Liver (tissue), 8 donors: ENCODE measurements at regions not wholly inside any gene's neighbourhood (a gene's known extent, or its start where the extent isn't known, plus 50 kb on each side); places are given as distances from the start of the nearest gene placed in this dataset.

Source experiments
- DNase-seq: peaks from one replicate; pipeline ENCODE4 v3.0.0-alpha.2; 2017; ENCODE audit warnings: low spot score
- H3K27ac ChIP-seq, 2 donors: one replicate each; pipeline ENCODE4 v1.7.0; 2013; ENCODE audit warnings: inconsistent platforms in 2 of 2, low read length in 2 of 2, control low read depth in 1 of 2, low read depth in 1 of 2, mild to moderate bottlenecking in 1 of 2
- H3K27me3 ChIP-seq, 4 donors: one replicate each; pipeline versions ENCODE4 v1.6.1 to v1.7.0; 2013; ENCODE audit warnings: low read length in 3 of 4, inconsistent platforms in 1 of 4, mild to moderate bottlenecking in 1 of 4, moderate library complexity in 1 of 4; ENCODE audit not compliant: control insufficient read depth in 4 of 4, insufficient read depth in 4 of 4
- H3K36me3 ChIP-seq, 4 donors: one replicate each; pipeline versions ENCODE4 v1.6.1 to v1.7.0; 2013; ENCODE audit warnings: low read length in 3 of 4, mild to moderate bottlenecking in 3 of 4, low read depth in 1 of 4, moderate library complexity in 1 of 4; ENCODE audit not compliant: control insufficient read depth in 4 of 4, insufficient read depth in 3 of 4
- H3K4me1 ChIP-seq, 4 donors: one replicate each; pipeline versions ENCODE4 v1.6.1 to v1.7.0; 2013; ENCODE audit warnings: low read length in 3 of 4, mild to moderate bottlenecking in 3 of 4, moderate library complexity in 1 of 4; ENCODE audit not compliant: control insufficient read depth in 4 of 4, insufficient read depth in 4 of 4
- H3K4me3 ChIP-seq, 3 donors: one replicate each; pipeline versions ENCODE4 v1.6.1 to v1.7.0; 2013; ENCODE audit warnings: low read length in 3 of 3, control low read depth in 1 of 3, low read depth in 1 of 3, mild to moderate bottlenecking in 1 of 3
- H3K9ac ChIP-seq, 2 donors: one replicate each; pipeline ENCODE4 v1.7.0; 2013; ENCODE audit warnings: low read length in 2 of 2, mild to moderate bottlenecking in 2 of 2, moderate library complexity in 2 of 2, control low read depth in 1 of 2, low read depth in 1 of 2
- H3K9me3 ChIP-seq, 4 donors: one replicate each; pipeline versions ENCODE4 v1.6.1 to v1.7.0; 2013; ENCODE audit warnings: low read length in 3 of 4; ENCODE audit not compliant: control insufficient read depth in 4 of 4
- EGR1 ChIP-seq, 2 donors: IDR thresholded peaks; 2 replicates each; pipeline ENCODE4 v1.6.1; 2016 to 2018; ENCODE audit warnings: antibody characterized with exemption in 2 of 2, low read depth in 2 of 2
- FOXA1 ChIP-seq: IDR thresholded peaks from 2 replicates; pipeline ENCODE4 v1.6.1; 2016; ENCODE audit warnings: antibody characterized with exemption
- HNF4A ChIP-seq, 2 donors: conservative IDR thresholded peaks; 2 replicates each; pipeline ENCODE4 v1.6.1; 2016; ENCODE audit warnings: antibody characterized with exemption in 2 of 2, mild to moderate bottlenecking in 2 of 2
- HNF4G ChIP-seq: IDR thresholded peaks from 2 replicates; pipeline ENCODE4 v1.6.1; 2016; ENCODE audit warnings: antibody characterized with exemption
- JUND ChIP-seq, 2 donors: IDR thresholded peaks; 2 replicates each; pipeline ENCODE4 v1.6.1; 2016; ENCODE audit warnings: antibody characterized with exemption in 2 of 2
- RXRA ChIP-seq, 2 donors: IDR thresholded peaks; 2 replicates each; pipeline ENCODE4 v1.6.1; 2017 to 2018; ENCODE audit warnings: antibody characterized with exemption in 2 of 2, mild to moderate bottlenecking in 1 of 2
- TAF1 ChIP-seq: conservative IDR thresholded peaks from 2 replicates; pipeline ENCODE4 v1.6.1; 2016; ENCODE audit warnings: antibody characterized with exemption, mild to moderate bottlenecking
- YY1 ChIP-seq: IDR thresholded peaks from 2 replicates; pipeline ENCODE4 v1.6.1; 2016; ENCODE audit warnings: antibody characterized with exemption, mild to moderate bottlenecking
- WGBS: extraction: QIAGEN DNeasy Blood & Tissue Kit; methylation state at CpG from one replicate; pipeline ENCODE4 v1.1.7; 2013; 5-methylcytosine and 5-hydroxymethylcytosine counted together
- TF ChIP-seq, protein P1 (sequence below): fragments of 150-350 bp; IDR thresholded peaks from 2 replicates; pipeline ENCODE4 v1.5.1; 2017; ENCODE audit warnings: improper control_type of control experiment, low read depth, low read length; ENCODE audit not compliant: missing input control
- TF ChIP-seq, protein P2 (sequence below): IDR thresholded peaks from 2 replicates; pipeline ENCODE4 v1.6.1; 2016; ENCODE audit warnings: antibody characterized with exemption
- TF ChIP-seq, protein P3 (sequence below): IDR thresholded peaks from 2 replicates; pipeline ENCODE4 v1.6.1; 2016; ENCODE audit warnings: antibody characterized with exemption
- donor health status: healthy.
- donor health status: healthy.
- donor health status: healthy.
- donor health status: healthy.
- donor health status: healthy.

- DNase-seq = no peak
Measured at GRCh38 chr20:11549172-11550103, 368.3 kb upstream of the BTBD3 start.

GRCh38 chr20:11550657-11551338 is 366.9 kb upstream of the BTBD3 start:
- no peak overlapping the region for H3K4me3 ChIP-seq
- WGBS = 79% methylated on average over 8 of the region's 8 CpGs

More at GRCh38 chr20:11549172-11550103, 368.3 kb upstream of the BTBD3 start:
- Histone ChIP-seq H3K27me3 (no peaks in the 10 kb centered on the region), H3K4me3 (no peak overlapping the region), H3K9ac (no peak overlapping the region), H3K4me1 (peaks cover 0 to 11% (median 4%) of the 10 kb centered on the region in 4 donors), H3K27ac (no peak overlapping the region), H3K9me3 (no peaks in the 10 kb centered on the region), H3K36me3 (no peaks in the 10 kb centered on the region)
- 36% methylated on average over 6 of the region's 6 CpGs for WGBS
- TF ChIP-seq RXRA (IDR thresholded peaks at IDR 0.05) = peak in 1 of 2 donors; percentile 18
- TF ChIP-seq, protein P1, sequence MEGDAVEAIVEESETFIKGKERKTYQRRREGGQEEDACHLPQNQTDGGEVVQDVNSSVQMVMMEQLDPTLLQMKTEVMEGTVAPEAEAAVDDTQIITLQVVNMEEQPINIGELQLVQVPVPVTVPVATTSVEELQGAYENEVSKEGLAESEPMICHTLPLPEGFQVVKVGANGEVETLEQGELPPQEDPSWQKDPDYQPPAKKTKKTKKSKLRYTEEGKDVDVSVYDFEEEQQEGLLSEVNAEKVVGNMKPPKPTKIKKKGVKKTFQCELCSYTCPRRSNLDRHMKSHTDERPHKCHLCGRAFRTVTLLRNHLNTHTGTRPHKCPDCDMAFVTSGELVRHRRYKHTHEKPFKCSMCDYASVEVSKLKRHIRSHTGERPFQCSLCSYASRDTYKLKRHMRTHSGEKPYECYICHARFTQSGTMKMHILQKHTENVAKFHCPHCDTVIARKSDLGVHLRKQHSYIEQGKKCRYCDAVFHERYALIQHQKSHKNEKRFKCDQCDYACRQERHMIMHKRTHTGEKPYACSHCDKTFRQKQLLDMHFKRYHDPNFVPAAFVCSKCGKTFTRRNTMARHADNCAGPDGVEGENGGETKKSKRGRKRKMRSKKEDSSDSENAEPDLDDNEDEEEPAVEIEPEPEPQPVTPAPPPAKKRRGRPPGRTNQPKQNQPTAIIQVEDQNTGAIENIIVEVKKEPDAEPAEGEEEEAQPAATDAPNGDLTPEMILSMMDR = no peak

More at GRCh38 chr20:11550657-11551338, 366.9 kb upstream of the BTBD3 start:
- Histone ChIP-seq H3K36me3 (no peaks in the 10 kb centered on the region), H3K4me1 (peaks cover 0 to 11% (median 4%) of the 10 kb centered on the region in 4 donors), H3K9me3 (no peaks in the 10 kb centered on the region), H3K27ac (no peak overlapping the region), H3K9ac (no peak overlapping the region), H3K27me3 (no peaks in the 10 kb centered on the region)
- no peak for DNase-seq
- TF ChIP-seq HNF4G = no peak
- TF ChIP-seq HNF4A (conservative IDR thresholded peaks at IDR 0.05) = no peak
- TF ChIP-seq FOXA1 = no peak
- no peak for TF ChIP-seq TAF1
- TF ChIP-seq RXRA (IDR thresholded peaks at IDR 0.05) = no peak
- TF ChIP-seq, protein P1 = no peak
- no peak for TF ChIP-seq JUND (IDR thresholded peaks at IDR 0.05)
- TF ChIP-seq, protein P2, sequence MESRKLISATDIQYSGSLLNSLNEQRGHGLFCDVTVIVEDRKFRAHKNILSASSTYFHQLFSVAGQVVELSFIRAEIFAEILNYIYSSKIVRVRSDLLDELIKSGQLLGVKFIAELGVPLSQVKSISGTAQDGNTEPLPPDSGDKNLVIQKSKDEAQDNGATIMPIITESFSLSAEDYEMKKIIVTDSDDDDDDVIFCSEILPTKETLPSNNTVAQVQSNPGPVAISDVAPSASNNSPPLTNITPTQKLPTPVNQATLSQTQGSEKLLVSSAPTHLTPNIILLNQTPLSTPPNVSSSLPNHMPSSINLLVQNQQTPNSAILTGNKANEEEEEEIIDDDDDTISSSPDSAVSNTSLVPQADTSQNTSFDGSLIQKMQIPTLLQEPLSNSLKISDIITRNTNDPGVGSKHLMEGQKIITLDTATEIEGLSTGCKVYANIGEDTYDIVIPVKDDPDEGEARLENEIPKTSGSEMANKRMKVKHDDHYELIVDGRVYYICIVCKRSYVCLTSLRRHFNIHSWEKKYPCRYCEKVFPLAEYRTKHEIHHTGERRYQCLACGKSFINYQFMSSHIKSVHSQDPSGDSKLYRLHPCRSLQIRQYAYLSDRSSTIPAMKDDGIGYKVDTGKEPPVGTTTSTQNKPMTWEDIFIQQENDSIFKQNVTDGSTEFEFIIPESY = no peak
- TF ChIP-seq, protein P3, sequence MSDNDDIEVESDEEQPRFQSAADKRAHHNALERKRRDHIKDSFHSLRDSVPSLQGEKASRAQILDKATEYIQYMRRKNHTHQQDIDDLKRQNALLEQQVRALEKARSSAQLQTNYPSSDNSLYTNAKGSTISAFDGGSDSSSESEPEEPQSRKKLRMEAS = no peak
- no peak for TF ChIP-seq EGR1 (IDR thresholded peaks at IDR 0.05; ENCODE audit: low read depth in 2 of 2)
- no peak for TF ChIP-seq YY1
